AG04450 (cell line): ENCODE measurements at regions not wholly inside any gene's neighbourhood (a gene's known extent, or its start where the extent isn't known, plus 50 kb on each side); places are given as distances from the start of the nearest gene placed in this dataset.

ENCODE experiments used
- CTCF ChIA-PET: fragments of 300-600, 350-600 bp; formaldehyde crosslinking; extraction: SDS; loops from one replicate; lab custom pipeline; 2022; ENCODE audit warnings: antibody characterized with exemption, inconsistent platforms; lab: Charles Lee
- POLR2A ChIA-PET: fragments of 350-600 bp; formaldehyde crosslinking; extraction: SDS; loops from one replicate; lab custom pipeline; 2021; ENCODE audit warnings: antibody characterized with exemption, inconsistent platforms; lab: Yijun Ruan, JAX
- DNase-seq: peaks from one replicate; pipeline ENCODE4 v3.0.0-alpha.2; 2011; ENCODE audit warnings: low read depth, low spot score
- H3K27ac ChIP-seq: one replicate; pipeline ENCODE4 v1.5.1; 2012; ENCODE audit warnings: low read depth, low read length, control low read depth
- H3K27me3 ChIP-seq: one replicate; pipeline ENCODE4 v1.6.0; 2012; ENCODE audit warnings: low read length; ENCODE audit not compliant: control insufficient read depth, insufficient read depth
- H3K4me3 ChIP-seq: 2 replicates; pipeline ENCODE4 v1.5.1; 2011; ENCODE audit warnings: mild to moderate bottlenecking, low read depth, low read length, control low read depth
- H3K9me3 ChIP-seq: 2 replicates; pipeline ENCODE4 v1.5.1; 2012; ENCODE audit warnings: low read length; ENCODE audit not compliant: control insufficient read depth, insufficient read depth
- CTCF ChIP-seq: IDR thresholded peaks from 2 replicates; pipeline ENCODE4 v1.5.1; 2011; ENCODE audit warnings: low read depth, low read length, control low read depth, inconsistent platforms

GRCh38 chr17:52537421-52537820 is 378.9 kb upstream of the CA10 start:
- DNase-seq, result no peak
- ChIA-PET CTCF (no interaction called here), POLR2A (no interaction called here)
- no peak for TF ChIP-seq CTCF
- H3K27me3 ChIP-seq, result no peaks in the 10 kb centered on the region
- no peak overlapping the region for H3K27ac ChIP-seq
- H3K4me3 ChIP-seq, result no peak overlapping the region
- peaks cover 10% of the 10 kb centered on the region; the same call in 1 of the 2 replicates for H3K9me3 ChIP-seq

- no peak for TF ChIP-seq CTCF
- Histone ChIP-seq H3K27me3 (no peaks in the 10 kb centered on the region), H3K4me3 (no peak overlapping the region), H3K27ac (no peak overlapping the region), H3K9me3 (peaks cover 10% of the 10 kb centered on the region; the same call in 1 of the 2 replicates)
- ChIA-PET CTCF (no interaction called here), POLR2A (no interaction called here)
- DNase-seq, result no peak
Observed at GRCh38 chr17:52536489-52536888, 378.0 kb upstream of the CA10 start.

DNA sequence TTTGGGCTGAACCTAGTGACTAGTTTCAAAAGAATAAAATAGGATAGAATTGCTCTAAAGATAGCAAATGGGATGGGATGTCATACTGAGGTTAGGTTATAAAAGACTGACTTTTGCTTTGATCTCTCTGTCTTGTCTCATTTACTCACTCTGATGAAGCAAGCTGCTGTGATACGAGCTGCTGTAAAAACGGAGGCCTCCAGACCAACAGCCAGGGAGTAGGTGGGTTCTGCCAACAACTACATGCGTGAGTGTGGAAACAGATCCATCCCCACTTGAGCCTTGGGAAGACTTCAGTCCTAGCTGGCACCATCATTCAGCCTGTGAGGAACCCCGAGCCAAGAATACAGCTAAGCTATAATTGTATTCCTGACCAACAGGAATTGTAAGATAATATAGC is 373.9 kb upstream of the CA10 start:
- Histone ChIP-seq H3K27me3 (no peaks in the 10 kb centered on the region), H3K4me3 (no peak overlapping the region), H3K27ac (no peak overlapping the region), H3K9me3 (peaks cover 16% of the 10 kb centered on the region)
- no peak for DNase-seq
- no peak for TF ChIP-seq CTCF
- ChIA-PET CTCF (no interaction called here), POLR2A (no interaction called here)

GRCh38 chr17:52524096-52524637 is 365.7 kb upstream of the CA10 start:
- POLR2A ChIA-PET, result no interaction called here
- H3K4me3 ChIP-seq, result no peak overlapping the region
- DNase-seq, result no peak
- peaks cover 11% of the 10 kb centered on the region; the same call in 1 of the 2 replicates for H3K9me3 ChIP-seq
- CTCF ChIA-PET, result no interaction called here
- H3K27me3 ChIP-seq, result no peaks in the 10 kb centered on the region
- no peak overlapping the region for H3K27ac ChIP-seq
- TF ChIP-seq CTCF, result no peak

DNA sequence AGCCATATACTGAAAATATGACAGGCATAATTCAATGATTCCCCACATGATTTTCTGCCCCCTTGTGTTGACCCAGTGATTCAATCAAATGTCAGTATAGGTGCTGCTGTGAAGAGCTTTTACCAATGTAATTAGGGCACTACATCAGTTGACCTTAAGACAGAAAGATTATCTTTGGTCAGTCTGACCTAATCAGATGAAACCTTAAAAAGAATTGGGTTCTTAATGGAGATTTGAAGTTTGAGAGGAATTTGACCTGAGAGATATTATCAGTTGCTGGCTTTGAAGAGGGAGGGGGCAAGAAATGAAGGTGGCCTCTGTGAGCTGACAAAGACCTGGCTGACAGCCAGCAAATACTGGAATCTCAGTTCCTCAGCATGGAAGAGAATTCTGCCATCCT is 358.7 kb upstream of the CA10 start:
- TF ChIP-seq CTCF, result no peak
- no peak overlapping the region for H3K4me3 ChIP-seq
- H3K27ac ChIP-seq, result no peak overlapping the region
- CTCF ChIA-PET, result no interaction called here
- no peaks in the 10 kb centered on the region for H3K27me3 ChIP-seq
- POLR2A ChIA-PET, result no interaction called here
- H3K9me3 ChIP-seq, result peaks cover 10% of the 10 kb centered on the region; the same call in 1 of the 2 replicates
- DNase-seq, result no peak
